Upper lobe of left lung (tissue), 6 donors: ENCODE measurements at regions not wholly inside any gene's neighbourhood (a gene's known extent, or its start where the extent isn't known, plus 50 kb on each side); places are given as distances from the start of the nearest gene placed in this dataset.

Experiments used
- ATAC-seq, 2 donors: fragments of 200-7000 bp; cut with Tn5 transposase; one replicate each; pipeline ENCODE4 v1.9.1; 2022; ENCODE audit warnings: mild to moderate bottlenecking in 2 of 2, moderate library complexity in 2 of 2; ENCODE audit not compliant: low FRiP score in 2 of 2
- DNase-seq, 2 donors: peaks; one replicate each; pipeline ENCODE4 v3.0.0-alpha.2; 2019 to 2020
- H3K27ac ChIP-seq, 4 donors: fragments of 200-600 bp; sonication (generic); one replicate each; pipeline ENCODE4 v1.5.1; 2016 to 2019
- H3K27me3 ChIP-seq, 4 donors: fragments of 200-600 bp; sonication (generic); one replicate each; pipeline ENCODE4 v1.5.1; 2017 to 2019
- H3K36me3 ChIP-seq, 4 donors: fragments of 200-600 bp; sonication (generic); one replicate each; pipeline ENCODE4 v1.5.1; 2016 to 2019
- H3K4me1 ChIP-seq, 4 donors: fragments of 200-600 bp; sonication (generic); one replicate each; pipeline ENCODE4 v1.5.1; 2018 to 2019
- H3K4me3 ChIP-seq, 4 donors: fragments of 200-600 bp; sonication (generic); one replicate each; pipeline ENCODE4 v1.5.1; 2017 to 2019; ENCODE audit warnings: mild to moderate bottlenecking in 2 of 4, moderate library complexity in 1 of 4
- H3K9me3 ChIP-seq, 4 donors: fragments of 200-600 bp; sonication (generic); one replicate each; pipeline ENCODE4 v1.5.1; 2018 to 2019
- EP300 ChIP-seq, 4 donors: sonication (generic); formaldehyde crosslinking; IDR thresholded peaks; one replicate each; pipeline ENCODE4 v1.5.1; 2017; ENCODE audit warnings: antibody characterized with exemption in 4 of 4, control low read depth in 2 of 4
- POLR2A ChIP-seq, 4 donors: fragments of 450-650 bp; IDR thresholded peaks; one replicate each; pipeline ENCODE4 v1.5.1; 2016 to 2017; ENCODE audit warnings: antibody characterized with exemption in 4 of 4, mild to moderate bottlenecking in 2 of 4
- POLR2AphosphoS5 ChIP-seq, 2 donors: sonication (generic); formaldehyde crosslinking; IDR thresholded peaks; one replicate each; pipeline ENCODE4 v1.5.1; 2017; ENCODE audit warnings: antibody characterized with exemption in 2 of 2
- WGBS, 2 donors: methylation state at CpG; one replicate each; pipeline ENCODE4 v1.1.5; 2017 to 2018; 5-methylcytosine and 5-hydroxymethylcytosine counted together
- TF ChIP-seq, protein P1 (sequence below), 6 experiments: fragments of 450-650 bp in 4 of 6; fragments of 200-600 bp in 2 of 6; sonication (generic) in 2 of 6; IDR thresholded peaks; one replicate each; pipeline ENCODE4 v1.5.1; 2016 to 2019; ENCODE audit warnings: antibody characterized with exemption in 6 of 6
- donor health status: DM: no; HTN: no; CAD: no; lungs with moderate emphysema.
- donor health status: DM: no; HTN: yes; CAD: no; lungs with severe emphysema.

DNA sequence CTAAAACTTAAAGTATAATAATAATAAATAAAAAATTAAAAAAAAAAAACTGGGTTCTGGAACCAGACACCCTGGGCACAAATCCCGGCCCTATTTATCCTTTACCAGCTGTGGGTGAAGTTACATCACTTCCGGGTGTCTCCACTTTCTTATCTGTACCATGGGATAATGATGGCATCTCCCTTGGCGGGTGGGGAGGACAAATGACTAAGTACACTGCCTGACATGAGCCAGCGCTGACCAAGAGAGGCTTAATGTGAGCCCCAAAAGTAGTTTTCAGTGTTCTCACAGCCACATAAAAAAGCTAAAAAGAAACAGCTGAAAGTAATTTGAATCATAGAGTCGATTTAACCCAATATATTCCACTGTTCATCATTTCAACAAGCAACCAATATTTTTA is 424.9 kb downstream of the SOX9 start:
- Histone ChIP-seq H3K4me3 (no peak overlapping the region), H3K4me1 (no peaks in the 10 kb centered on the region), H3K36me3 (no peaks in the 10 kb centered on the region), H3K27me3 (no peaks in the 10 kb centered on the region), H3K9me3 (no peaks in the 10 kb centered on the region), H3K27ac (no peak overlapping the region)
- TF ChIP-seq, protein P1, sequence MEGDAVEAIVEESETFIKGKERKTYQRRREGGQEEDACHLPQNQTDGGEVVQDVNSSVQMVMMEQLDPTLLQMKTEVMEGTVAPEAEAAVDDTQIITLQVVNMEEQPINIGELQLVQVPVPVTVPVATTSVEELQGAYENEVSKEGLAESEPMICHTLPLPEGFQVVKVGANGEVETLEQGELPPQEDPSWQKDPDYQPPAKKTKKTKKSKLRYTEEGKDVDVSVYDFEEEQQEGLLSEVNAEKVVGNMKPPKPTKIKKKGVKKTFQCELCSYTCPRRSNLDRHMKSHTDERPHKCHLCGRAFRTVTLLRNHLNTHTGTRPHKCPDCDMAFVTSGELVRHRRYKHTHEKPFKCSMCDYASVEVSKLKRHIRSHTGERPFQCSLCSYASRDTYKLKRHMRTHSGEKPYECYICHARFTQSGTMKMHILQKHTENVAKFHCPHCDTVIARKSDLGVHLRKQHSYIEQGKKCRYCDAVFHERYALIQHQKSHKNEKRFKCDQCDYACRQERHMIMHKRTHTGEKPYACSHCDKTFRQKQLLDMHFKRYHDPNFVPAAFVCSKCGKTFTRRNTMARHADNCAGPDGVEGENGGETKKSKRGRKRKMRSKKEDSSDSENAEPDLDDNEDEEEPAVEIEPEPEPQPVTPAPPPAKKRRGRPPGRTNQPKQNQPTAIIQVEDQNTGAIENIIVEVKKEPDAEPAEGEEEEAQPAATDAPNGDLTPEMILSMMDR (IDR thresholded peaks at IDR 0.05): no peak
- no peak for TF ChIP-seq POLR2AphosphoS5 (IDR thresholded peaks at IDR 0.05)
- no peak for TF ChIP-seq EP300 (IDR thresholded peaks at IDR 0.05)
- TF ChIP-seq POLR2A (IDR thresholded peaks at IDR 0.05): no peak
- WGBS, 2 donors: 87 to 88% methylated on average over 5 of the region's 5 CpGs
- no peak for ATAC-seq
- DNase-seq: no peak

DNA sequence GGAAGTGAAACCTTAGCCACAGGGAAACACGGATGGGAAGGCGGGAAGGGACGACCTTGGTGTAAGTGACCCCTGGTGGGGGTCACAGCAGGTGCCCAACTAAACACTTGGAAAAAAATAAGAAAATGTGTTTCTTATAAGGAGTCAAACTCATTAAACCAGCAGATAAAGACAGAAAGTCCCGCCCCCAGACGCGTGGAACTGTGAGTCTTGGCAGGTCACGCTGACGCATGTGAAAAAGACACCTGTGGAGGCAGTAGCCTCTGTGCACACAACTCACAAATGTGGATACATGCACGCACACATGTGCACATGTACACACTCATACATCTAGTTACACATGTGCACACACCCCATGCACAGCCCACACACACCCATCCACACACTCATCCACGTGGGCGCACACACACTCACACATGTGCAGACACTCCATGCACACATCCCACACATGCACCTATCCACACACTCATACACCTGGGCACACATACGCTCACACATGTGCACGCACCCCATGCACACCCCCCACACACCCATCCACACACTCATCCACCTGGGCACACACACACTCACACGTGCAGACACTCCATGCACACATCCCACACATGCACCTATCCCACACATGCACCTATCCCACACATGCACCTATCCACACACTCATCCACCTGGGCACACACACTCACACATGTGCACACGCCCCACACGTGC is 432.4 kb downstream of the SOX9 start:
- Histone ChIP-seq H3K27me3 (no peaks in the 10 kb centered on the region), H3K4me1 (peaks cover 0 to 4% (median 0%) of the 10 kb centered on the region in 4 donors), H3K4me3 (no peak overlapping the region), H3K27ac (no peak overlapping the region), H3K36me3 (no peaks in the 10 kb centered on the region), H3K9me3 (no peaks in the 10 kb centered on the region)
- TF ChIP-seq POLR2A (IDR thresholded peaks at IDR 0.05): no peak
- TF ChIP-seq POLR2AphosphoS5 (IDR thresholded peaks at IDR 0.05): no peak
- ATAC-seq (peak in 1 of 2 donors; percentile 35), DNase-seq (no peak)
- WGBS, 2 donors: 89 to 91% methylated on average over 16 of the region's 16 CpGs

DNA sequence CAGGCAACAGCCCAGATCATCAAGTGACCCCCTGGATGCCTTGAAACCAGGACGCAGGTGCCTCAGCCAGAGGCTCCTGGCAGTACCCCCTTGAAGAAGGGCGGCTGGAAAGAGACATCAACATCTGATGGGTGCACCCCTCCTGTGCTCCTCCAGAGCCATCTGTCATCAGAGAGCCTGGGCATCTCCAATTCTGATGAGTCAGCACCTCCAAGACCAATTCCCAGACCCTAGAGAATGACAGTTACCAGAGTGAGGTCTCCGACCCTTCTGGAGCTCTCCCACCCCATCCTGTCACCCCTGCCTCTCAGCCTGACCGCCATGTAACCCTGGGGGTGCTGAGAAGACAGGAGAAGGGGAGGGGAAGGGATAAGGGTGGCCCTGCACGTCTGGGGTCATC is 433.7 kb downstream of the SOX9 start:
- H3K27me3 ChIP-seq: no peaks in the 10 kb centered on the region
- no peak overlapping the region for H3K4me3 ChIP-seq
- ATAC-seq: no peak
- no peaks in the 10 kb centered on the region for H3K9me3 ChIP-seq
- no peak for DNase-seq
- TF ChIP-seq, protein P1 (IDR thresholded peaks at IDR 0.05): no peak
- no peak for TF ChIP-seq POLR2AphosphoS5 (IDR thresholded peaks at IDR 0.05)
- TF ChIP-seq POLR2A (IDR thresholded peaks at IDR 0.05): no peak
- TF ChIP-seq EP300 (IDR thresholded peaks at IDR 0.05): no peak
- H3K4me1 ChIP-seq: peaks cover 0 to 4% (median 0%) of the 10 kb centered on the region in 4 donors
- no peak overlapping the region for H3K27ac ChIP-seq
- WGBS, 2 donors: 61 to 81% methylated on average over 2 to 5 of the region's 5 CpGs
- H3K36me3 ChIP-seq: no peaks in the 10 kb centered on the region

DNA sequence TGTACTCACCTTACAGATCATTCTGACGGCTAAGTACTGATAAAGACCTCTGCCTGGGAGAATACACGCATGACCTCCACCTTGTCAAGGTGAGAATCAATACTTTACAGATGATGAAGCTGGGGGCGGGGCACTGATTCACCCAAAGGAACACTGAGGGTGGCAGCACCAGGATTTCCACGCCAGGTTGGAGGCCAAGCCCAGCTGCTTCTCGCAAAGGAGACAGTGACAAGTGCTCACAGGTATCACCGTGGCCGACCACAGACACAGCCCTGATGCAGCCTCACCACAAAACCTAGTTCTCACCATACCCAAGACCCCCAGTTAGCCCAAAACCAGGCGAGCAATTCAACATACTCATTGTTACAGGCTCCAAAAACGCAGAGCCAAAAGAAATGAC is 434.2 kb downstream of the SOX9 start:
- Histone ChIP-seq H3K27me3 (no peaks in the 10 kb centered on the region), H3K9me3 (no peaks in the 10 kb centered on the region), H3K27ac (no peak overlapping the region), H3K4me3 (no peak overlapping the region), H3K36me3 (no peaks in the 10 kb centered on the region), H3K4me1 (peaks cover 0 to 4% (median 0%) of the 10 kb centered on the region in 4 donors)
- ATAC-seq (no peak), DNase-seq (no peak)
- TF ChIP-seq EP300 (IDR thresholded peaks at IDR 0.05) (no peak), POLR2AphosphoS5 (IDR thresholded peaks at IDR 0.05) (no peak), POLR2A (IDR thresholded peaks at IDR 0.05) (no peak)
- TF ChIP-seq, protein P1 (IDR thresholded peaks at IDR 0.05): no peak
- WGBS, 2 donors: 61 to 64% methylated on average over 8 to 9 of the region's 9 CpGs

DNA sequence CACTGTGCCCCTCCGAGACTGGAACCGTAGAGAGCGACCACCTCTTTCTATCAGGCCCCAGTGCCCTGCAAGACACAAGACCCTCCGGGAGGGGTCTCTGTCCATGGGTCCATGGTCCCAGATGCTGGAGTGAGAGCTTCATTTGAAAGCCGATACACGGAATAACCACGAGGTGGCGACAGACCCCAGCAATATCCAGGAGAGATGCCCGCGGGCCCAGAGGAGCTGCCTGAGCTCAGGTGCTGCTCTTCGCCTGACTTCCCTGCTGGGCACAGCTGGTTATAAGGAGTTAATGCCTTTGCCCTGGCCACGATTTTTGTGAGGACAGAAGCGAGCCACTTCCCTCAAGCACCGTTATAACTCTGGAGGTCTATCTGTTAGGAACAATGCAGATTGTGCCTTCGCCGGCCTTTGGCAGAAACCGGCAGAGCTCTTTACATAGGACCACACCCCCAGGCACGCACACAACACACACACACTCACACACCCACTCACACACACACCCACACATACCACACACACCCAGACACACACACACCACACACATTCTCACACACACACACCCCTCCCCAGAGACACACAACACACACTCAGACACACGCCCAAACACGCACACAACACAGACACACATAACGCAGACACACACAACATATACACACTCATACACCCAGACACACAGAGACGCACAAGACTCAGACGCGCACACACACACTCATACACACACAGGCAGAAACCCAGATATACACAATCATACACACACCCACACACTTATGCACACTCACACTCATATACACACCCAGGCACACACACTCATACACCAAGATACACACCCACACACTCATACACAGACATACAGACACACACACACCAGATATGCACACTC is 436.4 kb downstream of the SOX9 start:
- no peak for TF ChIP-seq POLR2A (IDR thresholded peaks at IDR 0.05)
- TF ChIP-seq, protein P1 (IDR thresholded peaks at IDR 0.05): peak; percentile 35 to 76 (median 68)
- peaks cover 0 to 10% (median 2%) of the 10 kb centered on the region in 4 donors for H3K4me1 ChIP-seq
- no peaks in the 10 kb centered on the region for H3K27me3 ChIP-seq
- no peak overlapping the region for H3K27ac ChIP-seq
- no peaks in the 10 kb centered on the region for H3K36me3 ChIP-seq
- peak in 1 of 2 donors; percentile 66 for ATAC-seq
- H3K9me3 ChIP-seq: no peaks in the 10 kb centered on the region
- DNase-seq: peak in 1 of 2 donors; percentile 73
- WGBS, 2 donors: 42 to 75% methylated on average over 11 to 24 of the region's 24 CpGs
- no peak overlapping the region for H3K4me3 ChIP-seq
